IMR-90 (cell line): ENCODE measurements at regions not wholly inside any gene's neighbourhood (a gene's known extent, or its start where the extent isn't known, plus 50 kb on each side); places are given as distances from the start of the nearest gene placed in this dataset.

Source experiments
- ATAC-seq: fragments of 200-7000 bp; cut with Tn5 transposase; 2 replicates; pipeline ENCODE4 v1.9.1; 2020; ENCODE audit warnings: low read depth, mild to moderate bottlenecking, moderate library complexity
- BruUV-seq: library from RNA; stranded (reverse); fragments of 400-500 nt; replicated peaks from 2 replicates; lab custom pipeline; 2021; lab: Mats Ljungman, UMichigan
- CTCF ChIA-PET: fragments of 300-600 bp; formaldehyde crosslinking; extraction: SDS; loops from one replicate; lab custom pipeline; 2021; ENCODE audit warnings: antibody characterized with exemption; lab: Yijun Ruan, JAX
- POLR2A ChIA-PET: fragments of 300-600 bp; sonication (Branson Sonifier 250); formaldehyde crosslinking; loops from one replicate; lab custom pipeline; 2022; ENCODE audit warnings: antibody characterized with exemption; ENCODE audit not compliant: unreplicated experiment; lab: Charles Lee
- DNase-seq: peaks from one replicate; pipeline ENCODE4 v3.0.0; 2013
- H2AFZ ChIP-seq: replicated peaks from 2 replicates; pipeline ENCODE3; 2013; ENCODE audit warnings: low read length, mild to moderate bottlenecking; ENCODE audit not compliant: poor library complexity
- H2AK5ac ChIP-seq: 2 replicates; pipeline ENCODE4 v1.6.1; 2013; ENCODE audit warnings: low read depth, low read length, inconsistent platforms
- H2AK9ac ChIP-seq: replicated peaks from 2 replicates; pipeline ENCODE3; 2013; ENCODE audit warnings: mild to moderate bottlenecking, low read depth, low read length, moderate library complexity; ENCODE audit not compliant: poor library complexity
- H2BK120ac ChIP-seq: 2 replicates; pipeline ENCODE4 v1.6.1; 2013; ENCODE audit warnings: low read depth, low read length, inconsistent platforms
- H2BK15ac ChIP-seq: 3 replicates; pipeline ENCODE4 v1.6.1; 2013; ENCODE audit warnings: low read depth, low read length, inconsistent platforms
- H2BK20ac ChIP-seq: 2 replicates; pipeline ENCODE4 v1.6.1; 2013; ENCODE audit warnings: low read depth, mild to moderate bottlenecking, inconsistent platforms, low read length, moderate library complexity
- H2BK5ac ChIP-seq: 2 replicates; pipeline ENCODE4 v1.6.1; 2013; ENCODE audit warnings: mild to moderate bottlenecking, low read depth, low read length, inconsistent platforms; ENCODE audit not compliant: poor library complexity, severe bottlenecking
- H3K14ac ChIP-seq: replicated peaks from 2 replicates; pipeline ENCODE4 v1.6.1; 2013; ENCODE audit warnings: low read depth, low read length, inconsistent platforms
- H3K18ac ChIP-seq: 2 replicates; pipeline ENCODE4 v1.6.1; 2013; ENCODE audit warnings: low read depth, low read length, control low read depth
- H3K23ac ChIP-seq: 2 replicates; pipeline ENCODE4 v1.6.1; 2013; ENCODE audit warnings: low read depth, low read length, inconsistent platforms
- H3K27ac ChIP-seq: 2 replicates; pipeline ENCODE4 v1.5.1; 2013; ENCODE audit warnings: mild to moderate bottlenecking, control low read depth, low read length; ENCODE audit not compliant: insufficient read depth
- H3K27me3 ChIP-seq: 2 replicates; pipeline ENCODE4 v1.6.1; 2013; ENCODE audit warnings: low read length; ENCODE audit not compliant: control insufficient read depth, insufficient read depth
- H3K36me3 ChIP-seq: 2 replicates; pipeline ENCODE4 v1.6.1; 2013; ENCODE audit warnings: low read length, mixed read lengths; ENCODE audit not compliant: control insufficient read depth, insufficient read depth
- H3K4ac ChIP-seq: 2 replicates; pipeline ENCODE4 v1.6.1; 2013; ENCODE audit warnings: low read depth, low read length, inconsistent platforms
- H3K4me1 ChIP-seq: 2 replicates; pipeline ENCODE4 v1.6.1; 2013; ENCODE audit warnings: low read length, mixed read lengths; ENCODE audit not compliant: control insufficient read depth, insufficient read depth
- H3K4me2 ChIP-seq: 2 replicates; pipeline ENCODE4 v1.6.1; 2013; ENCODE audit warnings: low read depth, mild to moderate bottlenecking, control low read depth, low read length, moderate library complexity
- H3K4me3 ChIP-seq: 2 replicates; pipeline ENCODE4 v1.5.1; 2013; ENCODE audit warnings: low read depth, mild to moderate bottlenecking, control low read depth, low read length, moderate library complexity; ENCODE audit not compliant: insufficient read depth
- H3K56ac ChIP-seq: 2 replicates; pipeline ENCODE4 v1.6.1; 2013; ENCODE audit warnings: low read length, inconsistent platforms; ENCODE audit not compliant: insufficient read depth; ENCODE audit errors: extremely low read depth
- H3K79me1 ChIP-seq, 2 experiments: 2 replicates each; pipeline ENCODE4 v1.6.1; 2013; ENCODE audit warnings: low read length in 2 of 2, inconsistent platforms in 1 of 2, low read depth in 1 of 2
- H3K9ac ChIP-seq: 2 replicates; pipeline ENCODE4 v1.6.1; 2013; ENCODE audit warnings: low read depth, low read length, control low read depth
- H3K9me1 ChIP-seq: 2 replicates; pipeline ENCODE4 v1.6.1; 2013; ENCODE audit warnings: low read length, inconsistent platforms; ENCODE audit not compliant: insufficient read depth
- H3K9me3 ChIP-seq: 2 replicates; pipeline ENCODE4 v1.6.1; 2013; ENCODE audit warnings: low read length; ENCODE audit not compliant: control insufficient read depth, insufficient read depth
- H4K20me1 ChIP-seq: 2 replicates; pipeline ENCODE4 v1.6.1; 2013; ENCODE audit warnings: low read length, inconsistent platforms; ENCODE audit not compliant: insufficient read depth
- H4K5ac ChIP-seq: 2 replicates; pipeline ENCODE4 v1.6.1; 2013; ENCODE audit warnings: mild to moderate bottlenecking, low read depth, low read length, control low read depth
- H4K8ac ChIP-seq, 2 experiments: 2 replicates each; pipeline ENCODE4 v1.6.1; 2013; ENCODE audit warnings: low read depth in 2 of 2, low read length in 2 of 2, control low read depth in 1 of 2, inconsistent platforms in 1 of 2
- H4K91ac ChIP-seq: 2 replicates; pipeline ENCODE4 v1.6.1; 2013; ENCODE audit warnings: low read depth, low read length, inconsistent platforms; ENCODE audit not compliant: insufficient read depth
- BHLHE40 ChIP-seq: fragments of 150-350 bp; IDR thresholded peaks from 2 replicates; pipeline ENCODE4 v1.6.1; 2016; ENCODE audit warnings: mild to moderate bottlenecking, low read depth, low read length
- CEBPB ChIP-seq: IDR thresholded peaks from 2 replicates; pipeline ENCODE4 v1.6.1; 2012; ENCODE audit warnings: low read depth, low read length, improper control_type of control experiment
- CHD1 ChIP-seq: IDR thresholded peaks from 2 replicates; pipeline ENCODE4 v1.6.1; 2012; ENCODE audit warnings: low read depth, low read length, improper control_type of control experiment
- FOS ChIP-seq: fragments of 150-350 bp; IDR thresholded peaks from 2 replicates; pipeline ENCODE4 v1.6.1; 2016; ENCODE audit warnings: low read depth, low read length
- MAFK ChIP-seq: IDR thresholded peaks from 2 replicates; pipeline ENCODE4 v1.6.1; 2012; ENCODE audit warnings: low read depth, low read length, improper control_type of control experiment
- MAZ ChIP-seq: IDR thresholded peaks from 2 replicates; pipeline ENCODE4 v1.6.1; 2012; ENCODE audit warnings: low read depth, mild to moderate bottlenecking, low read length, improper control_type of control experiment, moderate library complexity, borderline replicate concordance
- MXI1 ChIP-seq: IDR thresholded peaks from 2 replicates; pipeline ENCODE4 v1.6.1; 2012; ENCODE audit warnings: low read depth, mild to moderate bottlenecking, low read length, moderate library complexity, borderline replicate concordance
- NFE2L2 ChIP-seq: fragments of 150-350 bp; IDR thresholded peaks from 2 replicates; pipeline ENCODE4 v1.6.1; 2016; ENCODE audit warnings: low read depth, mild to moderate bottlenecking, low read length
- POLR2A ChIP-seq: IDR thresholded peaks from 2 replicates; pipeline ENCODE4 v1.6.1; 2012; ENCODE audit warnings: mild to moderate bottlenecking, low read depth, low read length
- RAD21 ChIP-seq: IDR thresholded peaks from 2 replicates; pipeline ENCODE4 v1.6.1; 2012; ENCODE audit warnings: low read length, improper control_type of control experiment
- RCOR1 ChIP-seq: IDR thresholded peaks from 2 replicates; pipeline ENCODE4 v1.6.1; 2012; ENCODE audit warnings: mild to moderate bottlenecking, low read length, improper control_type of control experiment; ENCODE audit not compliant: insufficient replicate concordance
- RFX5 ChIP-seq: IDR thresholded peaks from 2 replicates; pipeline ENCODE4 v1.8.0; 2012; ENCODE audit warnings: low read depth, mild to moderate bottlenecking, low read length, moderate library complexity
- SMC3 ChIP-seq: fragments of 150-350 bp; IDR thresholded peaks from 2 replicates; pipeline ENCODE4 v1.6.1; 2016; ENCODE audit warnings: low read depth, mild to moderate bottlenecking, antibody characterized with exemption, low read length, moderate library complexity
- WGBS, 2 experiments: methylation state at CpG; one replicate each; pipeline versions ENCODE4 v1.1.5 to v1.1.7; 2013; ENCODE audit warnings: missing lambda C conversion rate in 2 of 2; ENCODE audit not compliant: insufficient read length in 1 of 2; ENCODE audit errors: extremely low coverage in 2 of 2; 5-methylcytosine and 5-hydroxymethylcytosine counted together
- dilution Hi-C: fragments of 300-500 bp; cut with HindIII; formaldehyde crosslinking; loops from one replicate; pipeline ENCODE4 v1.14.3; 2018; ENCODE audit warnings: low sequenced_read_pairs; ENCODE audit not compliant: unreplicated experiment
- in situ Hi-C: fragments of 300-500 bp; cut with MboI; formaldehyde crosslinking; loops from 3 replicates; pipeline ENCODE4 v1.14.3; 2019; ENCODE audit warnings: low sequenced_read_pairs, inconsistent platforms, mixed read lengths
- intact Hi-C: fragments of 100-400 bp; cut with micrococcal nuclease; formaldehyde crosslinking; loops from 2 replicates; pipeline ENCODE4 v1.10.0; 2022
- TF ChIP-seq, protein P1 (sequence below): fragments of 150-350 bp; IDR thresholded peaks from 2 replicates; pipeline ENCODE4 v1.6.1; 2017; ENCODE audit warnings: mild to moderate bottlenecking, antibody characterized with exemption, low read length, low read depth
- TF ChIP-seq, protein P2 (sequence below): conservative IDR thresholded peaks from 2 replicates; pipeline ENCODE4 v1.5.1; 2012; ENCODE audit warnings: mild to moderate bottlenecking, low read depth, low read length, improper control_type of control experiment
- TF ChIP-seq, protein P3 (sequence below): fragments of 150-350 bp; IDR thresholded peaks from 2 replicates; pipeline ENCODE4 v1.6.1; 2016; ENCODE audit warnings: low read depth, mild to moderate bottlenecking, low read length, moderate library complexity, borderline replicate concordance

DNA sequence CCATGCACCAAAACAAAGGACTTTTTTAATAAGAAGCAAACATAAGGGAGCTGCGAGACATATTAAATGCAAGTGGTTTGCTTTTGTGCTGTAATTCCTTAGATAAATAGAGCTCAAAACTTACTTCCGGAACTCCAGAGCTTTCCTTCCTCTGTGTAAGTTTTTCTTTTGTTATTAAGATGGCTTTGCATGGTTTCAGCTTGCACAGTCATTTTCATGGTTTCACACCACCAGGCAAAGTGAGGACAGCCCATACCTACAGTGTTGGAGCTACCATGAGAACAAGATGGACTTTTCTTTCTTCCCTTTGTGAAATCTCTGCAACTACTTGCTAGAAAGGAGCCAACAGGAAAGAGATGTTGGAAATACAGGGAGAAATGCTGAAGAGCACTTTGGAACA, 368.0 kb downstream of the SETD4 start:
- dilution Hi-C loops (no loop called here), intact Hi-C loops (no loop called here), in situ Hi-C loops (no loop called here)
- no CpG with 5 or more reads among the region's 2 CpGs for WGBS, 2 experiments
- no peak overlapping the region for H3K27ac ChIP-seq
- no peak overlapping the region for H4K8ac ChIP-seq
- no peak overlapping the region for H3K4me3 ChIP-seq
- ChIA-PET CTCF (no interaction called here), POLR2A (interaction anchor here (0.6 kb wide), 1 partner anchor 1026 kb away, joined by 3 read pairs; no protein-coding TSS in a partner anchor)
- DNase-seq (no peak), ATAC-seq (no peak)
- no peak overlapping the region for H3K9ac ChIP-seq
- no peak overlapping the region for H4K91ac ChIP-seq
- no peaks in the 10 kb centered on the region for H3K9me3 ChIP-seq
- H3K14ac ChIP-seq, result no peak overlapping the region
- peaks cover 3% of the 10 kb centered on the region; the same call in 1 of the 2 replicates for H3K4me1 ChIP-seq
- H2BK120ac ChIP-seq, result no peak overlapping the region
- H3K79me1 ChIP-seq, result no peaks in the 10 kb centered on the region
- H3K27me3 ChIP-seq, result peaks cover 4% of the 10 kb centered on the region
- TF ChIP-seq FOS (no peak), POLR2A (no peak), MAFK (no peak), BHLHE40 (no peak), RAD21 (no peak), CEBPB (no peak), MXI1 (no peak), NFE2L2 (no peak), RCOR1 (no peak), MAZ (no peak), RFX5 (no peak), CHD1 (no peak), SMC3 (no peak)
- TF ChIP-seq, protein P1, sequence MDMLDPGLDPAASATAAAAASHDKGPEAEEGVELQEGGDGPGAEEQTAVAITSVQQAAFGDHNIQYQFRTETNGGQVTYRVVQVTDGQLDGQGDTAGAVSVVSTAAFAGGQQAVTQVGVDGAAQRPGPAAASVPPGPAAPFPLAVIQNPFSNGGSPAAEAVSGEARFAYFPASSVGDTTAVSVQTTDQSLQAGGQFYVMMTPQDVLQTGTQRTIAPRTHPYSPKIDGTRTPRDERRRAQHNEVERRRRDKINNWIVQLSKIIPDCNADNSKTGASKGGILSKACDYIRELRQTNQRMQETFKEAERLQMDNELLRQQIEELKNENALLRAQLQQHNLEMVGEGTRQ, result no peak
- TF ChIP-seq, protein P2, sequence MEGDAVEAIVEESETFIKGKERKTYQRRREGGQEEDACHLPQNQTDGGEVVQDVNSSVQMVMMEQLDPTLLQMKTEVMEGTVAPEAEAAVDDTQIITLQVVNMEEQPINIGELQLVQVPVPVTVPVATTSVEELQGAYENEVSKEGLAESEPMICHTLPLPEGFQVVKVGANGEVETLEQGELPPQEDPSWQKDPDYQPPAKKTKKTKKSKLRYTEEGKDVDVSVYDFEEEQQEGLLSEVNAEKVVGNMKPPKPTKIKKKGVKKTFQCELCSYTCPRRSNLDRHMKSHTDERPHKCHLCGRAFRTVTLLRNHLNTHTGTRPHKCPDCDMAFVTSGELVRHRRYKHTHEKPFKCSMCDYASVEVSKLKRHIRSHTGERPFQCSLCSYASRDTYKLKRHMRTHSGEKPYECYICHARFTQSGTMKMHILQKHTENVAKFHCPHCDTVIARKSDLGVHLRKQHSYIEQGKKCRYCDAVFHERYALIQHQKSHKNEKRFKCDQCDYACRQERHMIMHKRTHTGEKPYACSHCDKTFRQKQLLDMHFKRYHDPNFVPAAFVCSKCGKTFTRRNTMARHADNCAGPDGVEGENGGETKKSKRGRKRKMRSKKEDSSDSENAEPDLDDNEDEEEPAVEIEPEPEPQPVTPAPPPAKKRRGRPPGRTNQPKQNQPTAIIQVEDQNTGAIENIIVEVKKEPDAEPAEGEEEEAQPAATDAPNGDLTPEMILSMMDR, result no peak
- TF ChIP-seq, protein P3, sequence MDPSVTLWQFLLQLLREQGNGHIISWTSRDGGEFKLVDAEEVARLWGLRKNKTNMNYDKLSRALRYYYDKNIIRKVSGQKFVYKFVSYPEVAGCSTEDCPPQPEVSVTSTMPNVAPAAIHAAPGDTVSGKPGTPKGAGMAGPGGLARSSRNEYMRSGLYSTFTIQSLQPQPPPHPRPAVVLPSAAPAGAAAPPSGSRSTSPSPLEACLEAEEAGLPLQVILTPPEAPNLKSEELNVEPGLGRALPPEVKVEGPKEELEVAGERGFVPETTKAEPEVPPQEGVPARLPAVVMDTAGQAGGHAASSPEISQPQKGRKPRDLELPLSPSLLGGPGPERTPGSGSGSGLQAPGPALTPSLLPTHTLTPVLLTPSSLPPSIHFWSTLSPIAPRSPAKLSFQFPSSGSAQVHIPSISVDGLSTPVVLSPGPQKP, result no peak
- no peak overlapping the region for H2BK20ac ChIP-seq
- H2AK9ac ChIP-seq, result no peak overlapping the region
- no peak overlapping the region for H2AK5ac ChIP-seq
- no peaks in the 10 kb centered on the region for H4K20me1 ChIP-seq
- H3K56ac ChIP-seq, result no peak overlapping the region
- 0 out of 2 replicates have a peak, but pooled peaks cover 5% of the 10 kb centered on the region for H3K9me1 ChIP-seq
- H3K23ac ChIP-seq, result no peak overlapping the region
- no peak overlapping the region for H2BK5ac ChIP-seq
- H2AFZ ChIP-seq, result no peak overlapping the region
- no peak overlapping the region for H2BK15ac ChIP-seq
- H3K36me3 ChIP-seq, result no peaks in the 10 kb centered on the region
- H4K5ac ChIP-seq, result no peak overlapping the region
- H3K4ac ChIP-seq, result no peak overlapping the region
- BruUV-seq, result no TSS peak
- H3K18ac ChIP-seq, result no peak overlapping the region
- no peak overlapping the region for H3K4me2 ChIP-seq
